Pons (tissue), 1 donor: ENCODE measurements at regions not wholly inside any gene's neighbourhood (a gene's known extent, or its start where the extent isn't known, plus 50 kb on each side); places are given as distances from the start of the nearest gene placed in this dataset.

Source experiments
- DNase-seq: peaks from one replicate; pipeline ENCODE4 v3.0.0-alpha.2; 2016; ENCODE audit warnings: low spot score

GRCh38 chr2:94939349-94939748 is 68.1 kb downstream of the TEKT4 start:
- no peak for DNase-seq

- no peak for DNase-seq
Observed at GRCh38 chr2:94947097-94948016, 76.1 kb downstream of the TEKT4 start.

- no peak for DNase-seq
Observed at GRCh38 chr2:94955702-94956101, 69.8 kb upstream of the MAL start.

- peak; percentile 24 for DNase-seq
Observed at GRCh38 chr2:94956797-94957391, 68.6 kb upstream of the MAL start.

GRCh38 chr2:94958245-94958644 is 67.3 kb upstream of the MAL start:
- no peak for DNase-seq

- DNase-seq = no peak
Observed at GRCh38 chr2:94960266-94960665, 65.2 kb upstream of the MAL start.

- DNase-seq = no peak
Observed at GRCh38 chr2:94960751-94961150, 64.8 kb upstream of the MAL start.

- DNase-seq = no peak
Observed at GRCh38 chr2:94964193-94964592, 61.3 kb upstream of the MAL start.

GRCh38 chr2:94966689-94967088 is 58.8 kb upstream of the MAL start:
- DNase-seq = no peak

- DNase-seq = no peak
Observed at GRCh38 chr2:94970353-94970752, 55.2 kb upstream of the MAL start.
